ENCODE measurements at regions not wholly inside any gene's neighbourhood (a gene's known extent, or its start where the extent isn't known, plus 50 kb on each side); places are given as distances from the start of the nearest gene placed in this dataset.

GRCh38 chr13:106362707-106363106 is 172.8 kb downstream of the EFNB2 start:
- H3K4me1 Mint-ChIP-seq = peaks cover 5% of the 10 kb centered on the region
- no peak overlapping the region for H3K4me3 Mint-ChIP-seq
- no peak for DNase-seq (ENCODE audit: low spot score in 2 of 2, unreplicated experiment in 2 of 2)
- peaks cover 7% of the 10 kb centered on the region for H3K36me3 Mint-ChIP-seq
- peaks cover 17% of the 10 kb centered on the region for H3K9me3 Mint-ChIP-seq
- H3K27me3 Mint-ChIP-seq (ENCODE audit: low read depth) = no peaks in the 10 kb centered on the region
- TF ChIP-seq, protein P1, sequence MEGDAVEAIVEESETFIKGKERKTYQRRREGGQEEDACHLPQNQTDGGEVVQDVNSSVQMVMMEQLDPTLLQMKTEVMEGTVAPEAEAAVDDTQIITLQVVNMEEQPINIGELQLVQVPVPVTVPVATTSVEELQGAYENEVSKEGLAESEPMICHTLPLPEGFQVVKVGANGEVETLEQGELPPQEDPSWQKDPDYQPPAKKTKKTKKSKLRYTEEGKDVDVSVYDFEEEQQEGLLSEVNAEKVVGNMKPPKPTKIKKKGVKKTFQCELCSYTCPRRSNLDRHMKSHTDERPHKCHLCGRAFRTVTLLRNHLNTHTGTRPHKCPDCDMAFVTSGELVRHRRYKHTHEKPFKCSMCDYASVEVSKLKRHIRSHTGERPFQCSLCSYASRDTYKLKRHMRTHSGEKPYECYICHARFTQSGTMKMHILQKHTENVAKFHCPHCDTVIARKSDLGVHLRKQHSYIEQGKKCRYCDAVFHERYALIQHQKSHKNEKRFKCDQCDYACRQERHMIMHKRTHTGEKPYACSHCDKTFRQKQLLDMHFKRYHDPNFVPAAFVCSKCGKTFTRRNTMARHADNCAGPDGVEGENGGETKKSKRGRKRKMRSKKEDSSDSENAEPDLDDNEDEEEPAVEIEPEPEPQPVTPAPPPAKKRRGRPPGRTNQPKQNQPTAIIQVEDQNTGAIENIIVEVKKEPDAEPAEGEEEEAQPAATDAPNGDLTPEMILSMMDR (IDR thresholded peaks at IDR 0.05; ENCODE audit: unreplicated experiment) = no peak
- no peak overlapping the region for H3K27ac Mint-ChIP-seq

DNA sequence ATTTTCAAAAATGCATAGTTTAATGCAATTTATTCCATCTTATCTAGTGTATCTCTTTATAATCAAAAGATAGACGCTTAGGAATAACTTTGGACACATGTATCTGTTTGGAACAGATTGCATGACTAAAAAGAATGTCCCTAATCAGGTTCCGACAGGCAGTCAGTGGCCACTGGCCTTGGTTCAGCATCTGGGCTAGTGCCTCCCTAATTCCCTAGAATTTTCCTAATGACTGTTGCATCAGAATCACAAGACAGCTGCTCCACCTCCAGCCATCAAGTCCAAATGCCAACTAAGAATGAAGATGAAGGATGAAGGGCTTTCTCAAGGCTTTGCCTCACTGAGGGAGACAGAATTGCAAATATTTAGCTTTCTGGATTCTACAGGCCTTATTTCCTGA is 173.8 kb downstream of the EFNB2 start:
- TF ChIP-seq, protein P1 (IDR thresholded peaks at IDR 0.05; ENCODE audit: unreplicated experiment) = no peak
- H3K27ac Mint-ChIP-seq = no peak overlapping the region
- no peak for DNase-seq (ENCODE audit: low spot score in 2 of 2, unreplicated experiment in 2 of 2)
- peaks cover 10% of the 10 kb centered on the region for H3K4me1 Mint-ChIP-seq
- no peak overlapping the region for H3K4me3 Mint-ChIP-seq
- no peaks in the 10 kb centered on the region for H3K27me3 Mint-ChIP-seq (ENCODE audit: low read depth)
- H3K9me3 Mint-ChIP-seq = peaks cover 17% of the 10 kb centered on the region
- H3K36me3 Mint-ChIP-seq = peaks cover 7% of the 10 kb centered on the region

DNA sequence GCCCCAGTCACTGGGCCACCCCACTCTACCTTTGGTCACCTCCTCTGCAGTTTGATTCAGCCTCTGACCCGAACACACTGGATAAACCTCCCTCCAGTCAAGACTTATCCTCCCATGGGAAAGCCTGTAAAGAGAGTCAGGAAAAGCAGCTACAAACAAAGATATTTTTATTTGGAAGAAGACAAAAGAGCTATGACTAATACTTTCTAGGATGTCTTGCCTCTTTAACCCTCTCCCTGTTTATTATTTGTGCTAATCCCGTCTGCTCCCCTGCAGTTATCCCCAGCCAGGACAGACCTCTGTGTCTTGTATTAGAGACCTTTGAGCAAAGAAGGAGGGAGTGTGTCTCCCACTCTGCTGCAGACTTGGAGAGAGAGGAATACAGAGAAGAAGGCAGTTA is 178.3 kb downstream of the EFNB2 start:
- Mint-ChIP-seq H3K4me1 (peaks cover 5% of the 10 kb centered on the region), H3K36me3 (no peaks in the 10 kb centered on the region), H3K27me3 (ENCODE audit: low read depth) (no peaks in the 10 kb centered on the region), H3K27ac (no peak overlapping the region), H3K4me3 (no peak overlapping the region), H3K9me3 (peaks cover 4% of the 10 kb centered on the region)
- TF ChIP-seq, protein P1 (IDR thresholded peaks at IDR 0.05; ENCODE audit: unreplicated experiment) = no peak
- DNase-seq (ENCODE audit: low spot score in 2 of 2, unreplicated experiment in 2 of 2) = no peak

GRCh38 chr13:106355866-106356265 is 179.6 kb downstream of the EFNB2 start:
- Mint-ChIP-seq H3K4me1 (peaks cover 13% of the 10 kb centered on the region), H3K4me3 (no peak overlapping the region), H3K9me3 (peaks cover 4% of the 10 kb centered on the region), H3K27me3 (ENCODE audit: low read depth) (peaks cover 1% of the 10 kb centered on the region), H3K27ac (no peak overlapping the region), H3K36me3 (no peaks in the 10 kb centered on the region)
- no peak for DNase-seq (ENCODE audit: low spot score in 2 of 2, unreplicated experiment in 2 of 2)
- TF ChIP-seq, protein P1 (IDR thresholded peaks at IDR 0.05; ENCODE audit: unreplicated experiment) = no peak

- H3K36me3 Mint-ChIP-seq = no peaks in the 10 kb centered on the region
Observed at GRCh38 chr13:106354961-106355360, 180.5 kb downstream of the EFNB2 start.

More at GRCh38 chr13:106354961-106355360, 180.5 kb downstream of the EFNB2 start:
- no peak overlapping the region for H3K27ac Mint-ChIP-seq
- no peak for DNase-seq (ENCODE audit: low spot score in 2 of 2, unreplicated experiment in 2 of 2)
- H3K4me3 Mint-ChIP-seq = no peak overlapping the region
- H3K27me3 Mint-ChIP-seq (ENCODE audit: low read depth) = peaks cover 3% of the 10 kb centered on the region
- H3K4me1 Mint-ChIP-seq = peaks cover 18% of the 10 kb centered on the region
- H3K9me3 Mint-ChIP-seq = peaks cover 4% of the 10 kb centered on the region
- TF ChIP-seq, protein P1 (IDR thresholded peaks at IDR 0.05; ENCODE audit: unreplicated experiment) = no peak
